ENCODE measurements at regions not wholly inside any gene's neighbourhood (a gene's known extent, or its start where the extent isn't known, plus 50 kb on each side); places are given as distances from the start of the nearest gene placed in this dataset.
A peak's percentile ranks its signal among the peaks of the same experiment; 100 is the strongest.
"Not testable (repeated sequence)": the region's sequence is repeated elsewhere in the genome, so short reads cannot be mapped to it uniquely, and the experiment has no call there.

DNA sequence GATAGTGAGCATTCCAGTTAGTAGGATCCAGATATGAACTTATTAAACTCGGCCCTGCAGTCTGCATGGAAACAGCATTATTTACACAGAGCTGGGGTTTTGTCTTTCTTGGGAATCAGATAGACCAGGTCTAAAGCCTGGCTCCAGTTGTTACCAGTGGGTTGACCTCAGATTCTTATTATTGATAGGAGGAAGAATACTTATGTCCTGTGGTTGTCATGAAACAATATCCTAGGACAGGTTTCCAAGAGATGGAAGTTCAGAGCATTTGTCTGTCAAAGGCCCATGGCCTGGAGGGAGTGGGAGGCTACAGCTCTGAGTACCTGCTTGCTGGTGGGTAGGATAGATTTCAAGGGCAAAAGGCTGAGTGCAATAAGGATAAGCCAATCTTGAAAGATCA is 129.2 kb downstream of the BOD1 start:
- no peak for DNase-seq (ENCODE audit: low spot score in 2 of 2)
- H3K4me1 ChIP-seq, result no peaks in the 10 kb centered on the region
- peaks cover 6% of the 10 kb centered on the region for H3K27me3 ChIP-seq
- WGBS, result 79% methylated on average over 1 of the region's 1 CpG
- H3K4me3 ChIP-seq, result no peak overlapping the region
- TF ChIP-seq POLR2AphosphoS5 (IDR thresholded peaks at IDR 0.05), result no peak
- TF ChIP-seq POLR2A (IDR thresholded peaks at IDR 0.05), result no peak
- no peak for TF ChIP-seq EP300 (IDR thresholded peaks at IDR 0.05)
- TF ChIP-seq, protein P1, sequence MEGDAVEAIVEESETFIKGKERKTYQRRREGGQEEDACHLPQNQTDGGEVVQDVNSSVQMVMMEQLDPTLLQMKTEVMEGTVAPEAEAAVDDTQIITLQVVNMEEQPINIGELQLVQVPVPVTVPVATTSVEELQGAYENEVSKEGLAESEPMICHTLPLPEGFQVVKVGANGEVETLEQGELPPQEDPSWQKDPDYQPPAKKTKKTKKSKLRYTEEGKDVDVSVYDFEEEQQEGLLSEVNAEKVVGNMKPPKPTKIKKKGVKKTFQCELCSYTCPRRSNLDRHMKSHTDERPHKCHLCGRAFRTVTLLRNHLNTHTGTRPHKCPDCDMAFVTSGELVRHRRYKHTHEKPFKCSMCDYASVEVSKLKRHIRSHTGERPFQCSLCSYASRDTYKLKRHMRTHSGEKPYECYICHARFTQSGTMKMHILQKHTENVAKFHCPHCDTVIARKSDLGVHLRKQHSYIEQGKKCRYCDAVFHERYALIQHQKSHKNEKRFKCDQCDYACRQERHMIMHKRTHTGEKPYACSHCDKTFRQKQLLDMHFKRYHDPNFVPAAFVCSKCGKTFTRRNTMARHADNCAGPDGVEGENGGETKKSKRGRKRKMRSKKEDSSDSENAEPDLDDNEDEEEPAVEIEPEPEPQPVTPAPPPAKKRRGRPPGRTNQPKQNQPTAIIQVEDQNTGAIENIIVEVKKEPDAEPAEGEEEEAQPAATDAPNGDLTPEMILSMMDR (IDR thresholded peaks at IDR 0.05), result no peak
- H3K36me3 ChIP-seq, result no peaks in the 10 kb centered on the region
- H3K9me3 ChIP-seq, result no peaks in the 10 kb centered on the region
- no peak overlapping the region for H3K27ac ChIP-seq

DNA sequence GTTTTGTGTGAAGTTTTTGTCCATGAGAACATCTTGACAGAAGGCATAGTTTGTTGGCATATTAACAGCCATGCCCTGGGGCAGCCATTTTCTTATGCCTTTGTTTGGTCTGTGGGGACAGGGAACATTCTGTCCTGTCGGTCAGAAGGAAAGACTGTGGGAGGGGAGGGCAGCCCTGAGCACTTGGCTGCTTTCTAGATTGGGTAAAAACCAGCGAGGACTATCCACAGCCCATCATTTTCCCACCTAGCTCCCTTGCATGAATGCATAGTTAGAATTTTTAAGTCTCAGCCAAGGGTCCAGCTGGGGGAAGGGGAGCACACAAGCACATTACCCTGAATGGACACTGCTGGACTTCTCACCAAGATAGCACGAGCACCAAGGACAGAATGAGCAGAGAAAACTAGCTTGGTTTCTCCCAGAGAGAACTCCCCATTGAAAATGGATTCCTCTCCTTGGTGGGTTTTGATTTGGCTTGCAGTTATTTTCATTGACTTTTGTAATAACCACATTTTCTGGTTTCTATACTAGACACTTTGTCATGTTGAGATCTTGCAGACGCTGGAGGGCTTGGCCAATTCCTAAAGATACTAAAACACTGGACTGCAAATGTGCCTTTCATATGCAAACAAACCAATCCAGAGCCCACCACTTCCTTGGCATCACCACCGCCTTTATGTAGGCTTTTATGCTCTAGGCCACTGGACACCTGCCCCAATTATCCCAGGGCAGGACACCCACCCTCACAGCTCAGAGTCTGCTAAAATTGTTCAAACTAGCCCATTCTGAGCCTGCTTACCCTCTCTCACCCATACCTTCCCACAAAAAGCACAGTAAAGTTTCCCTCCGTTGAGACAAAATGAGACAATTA is 129.9 kb downstream of the BOD1 start:
- no peak overlapping the region for H3K27ac ChIP-seq
- peak in 1 of 2 donors; percentile 47 for DNase-seq (ENCODE audit: low spot score in 2 of 2)

GRCh38 chr5:173484569-173484968 is 131.9 kb downstream of the BOD1 start:
- Histone ChIP-seq H3K36me3 (no peaks in the 10 kb centered on the region), H3K27ac (no peak overlapping the region), H3K4me3 (no peak overlapping the region), H3K4me1 (no peaks in the 10 kb centered on the region), H3K9me3 (no peaks in the 10 kb centered on the region), H3K27me3 (no peaks in the 10 kb centered on the region)
- TF ChIP-seq POLR2AphosphoS5 (IDR thresholded peaks at IDR 0.05) (no peak), EP300 (IDR thresholded peaks at IDR 0.05) (no peak), POLR2A (IDR thresholded peaks at IDR 0.05) (no peak)
- TF ChIP-seq, protein P1 (IDR thresholded peaks at IDR 0.05), result no peak
- WGBS, result 88% methylated on average over 9 of the region's 10 CpGs
- peak in 1 of 2 donors; percentile 4 for DNase-seq (ENCODE audit: low spot score in 2 of 2)

More for the DNA sequence above, 129.9 kb downstream of the BOD1 start:
- Histone ChIP-seq H3K9me3 (no peaks in the 10 kb centered on the region), H3K4me1 (no peaks in the 10 kb centered on the region), H3K27me3 (peaks cover 4% of the 10 kb centered on the region), H3K36me3 (no peaks in the 10 kb centered on the region), H3K4me3 (no peak overlapping the region)
- 60% methylated on average over 6 of the region's 6 CpGs for WGBS
- TF ChIP-seq EP300 (IDR thresholded peaks at IDR 0.05) (peak; percentile 74), POLR2A (IDR thresholded peaks at IDR 0.05) (no peak)

DNA sequence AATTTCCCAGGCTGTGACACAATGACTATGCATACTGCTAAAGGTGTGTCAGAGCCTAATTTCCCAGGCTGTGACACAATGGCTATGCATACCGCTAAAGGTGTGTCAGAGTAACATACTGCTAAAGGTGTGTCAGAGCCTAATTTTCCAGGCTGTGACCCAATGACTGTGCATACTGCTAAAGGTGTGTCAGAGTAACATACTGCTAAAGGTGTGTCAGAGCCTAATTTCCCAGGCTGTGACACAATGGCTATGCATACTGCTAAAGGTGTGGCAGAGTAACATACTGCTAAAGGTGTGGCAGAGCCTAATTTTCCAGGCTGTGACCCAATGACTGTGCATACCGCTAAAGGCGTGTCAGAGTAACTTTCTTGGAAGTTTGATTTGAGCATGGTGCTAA is 132.9 kb downstream of the BOD1 start:
- DNase-seq (ENCODE audit: low spot score in 2 of 2); H3K4me3 ChIP-seq; H3K27ac ChIP-seq; H3K36me3 ChIP-seq; H3K27me3 ChIP-seq; H3K4me1 ChIP-seq; H3K9me3 ChIP-seq: not testable (repeated sequence)
- WGBS, result 67% methylated on average over 3 of the region's 3 CpGs

DNA sequence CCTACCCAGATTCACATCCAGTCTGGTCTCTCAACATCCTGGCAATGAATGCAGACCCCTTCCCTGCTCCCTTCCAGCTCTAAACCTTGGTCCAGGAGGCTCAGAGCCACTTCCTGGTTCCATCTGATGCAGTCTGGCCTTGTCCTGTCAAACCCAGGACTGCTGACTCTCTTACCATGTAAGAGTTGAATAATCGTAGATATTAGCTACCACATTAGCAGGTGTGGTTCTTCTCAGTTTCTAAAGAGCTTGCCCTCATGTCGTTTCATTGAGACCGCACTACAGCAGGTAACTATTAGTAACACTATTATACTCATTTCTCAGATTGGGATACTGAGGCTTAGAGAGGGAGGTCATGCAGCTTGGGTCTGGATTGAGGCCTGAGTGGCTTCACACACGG is 133.3 kb downstream of the BOD1 start:
- WGBS, result 96% methylated on average over 4 of the region's 4 CpGs
- peaks cover 5% of the 10 kb centered on the region for H3K27me3 ChIP-seq
- no peak overlapping the region for H3K4me3 ChIP-seq
- no peaks in the 10 kb centered on the region for H3K9me3 ChIP-seq
- no peak overlapping the region for H3K27ac ChIP-seq
- H3K4me1 ChIP-seq, result no peaks in the 10 kb centered on the region
- no peak for TF ChIP-seq EP300 (IDR thresholded peaks at IDR 0.05)
- TF ChIP-seq, protein P1 (IDR thresholded peaks at IDR 0.05), result no peak
- no peak for DNase-seq (ENCODE audit: low spot score in 2 of 2)
- H3K36me3 ChIP-seq, result no peaks in the 10 kb centered on the region

- no peak overlapping the region for H3K4me3 ChIP-seq
- H3K27ac ChIP-seq, result no peak overlapping the region
- peaks cover 10% of the 10 kb centered on the region for H3K27me3 ChIP-seq
- DNase-seq (ENCODE audit: low spot score in 2 of 2), result no peak
- H3K9me3 ChIP-seq, result no peaks in the 10 kb centered on the region
- H3K4me1 ChIP-seq, result peaks cover 2% of the 10 kb centered on the region
- TF ChIP-seq POLR2A (IDR thresholded peaks at IDR 0.05), result no peak
- TF ChIP-seq, protein P1 (IDR thresholded peaks at IDR 0.05), result no peak
- TF ChIP-seq EP300 (IDR thresholded peaks at IDR 0.05), result no peak
- no peak for TF ChIP-seq POLR2AphosphoS5 (IDR thresholded peaks at IDR 0.05)
- no peaks in the 10 kb centered on the region for H3K36me3 ChIP-seq
- 72% methylated on average over 5 of the region's 5 CpGs for WGBS
Measured at GRCh38 chr5:173481821-173482220, 134.6 kb downstream of the BOD1 start.
